Common myeloid progenitor, CD34-positive (primary cell): ENCODE measurements at regions not wholly inside any gene's neighbourhood (a gene's known extent, or its start where the extent isn't known, plus 50 kb on each side); places are given as distances from the start of the nearest gene placed in this dataset.

Experiments
- CTCF ChIA-PET: fragments of 350-600 bp; sonication (Branson Sonifier 250); formaldehyde crosslinking; loops from one replicate; lab custom pipeline; 2021; ENCODE audit warnings: antibody characterized with exemption; lab: Charles Lee
- POLR2A ChIA-PET: fragments of 350-600 bp; sonication (Branson Sonifier 250); formaldehyde crosslinking; loops from one replicate; lab custom pipeline; 2021; ENCODE audit warnings: antibody characterized with exemption; lab: Charles Lee
- DNase-seq, 3 donors: peaks; one replicate each; pipeline versions ENCODE4 v3.0.0 to v3.0.0-alpha.2; 2013
- H3K27ac ChIP-seq, 2 experiments: 1 replicate in 1 of 2; 2 replicates in 1 of 2; pipeline ENCODE4 v1.7.0; 2013; ENCODE audit warnings: inconsistent platforms in 2 of 2, low read length in 2 of 2, mild to moderate bottlenecking in 2 of 2, low read depth in 1 of 2, moderate library complexity in 1 of 2; ENCODE audit not compliant: severe bottlenecking in 2 of 2, insufficient read depth in 1 of 2, poor library complexity in 1 of 2
- H3K27me3 ChIP-seq, 5 experiments: replicated peaks in 2 of 5; 1 replicate in 3 of 5; 2 replicates in 2 of 5; pipeline versions ENCODE4 v1.6.1 to v1.7.0; 2013; ENCODE audit warnings: low read length in 4 of 5, mild to moderate bottlenecking in 2 of 5, moderate library complexity in 2 of 5, inconsistent platforms in 1 of 5; ENCODE audit not compliant: insufficient read depth in 5 of 5, control insufficient read depth in 4 of 5
- H3K36me3 ChIP-seq, 4 experiments: 1 replicate in 2 of 4; 2 replicates in 2 of 4; pipeline versions ENCODE4 v1.6.1 to v1.7.0; 2013; ENCODE audit warnings: low read length in 3 of 4, control low read depth in 1 of 4, mild to moderate bottlenecking in 1 of 4; ENCODE audit not compliant: control insufficient read depth in 4 of 4, insufficient read depth in 4 of 4
- H3K4me1 ChIP-seq, 4 experiments: 1 replicate in 3 of 4; 2 replicates in 1 of 4; pipeline versions ENCODE4 v1.6.1 to v1.7.1; 2013; ENCODE audit warnings: low read length in 3 of 4, mild to moderate bottlenecking in 3 of 4, control low read depth in 1 of 4, inconsistent platforms in 1 of 4, moderate library complexity in 1 of 4; ENCODE audit not compliant: control insufficient read depth in 4 of 4, insufficient read depth in 4 of 4; ENCODE audit errors: control extremely low read depth in 1 of 4
- H3K4me3 ChIP-seq, 7 experiments: 1 replicate in 4 of 7; 2 replicates in 3 of 7; pipeline versions ENCODE4 v1.5.1 to v1.7.0; 2013; ENCODE audit warnings: mild to moderate bottlenecking in 7 of 7, low read length in 6 of 7, moderate library complexity in 6 of 7, inconsistent platforms in 2 of 7, low read depth in 2 of 7, control low read depth in 1 of 7; ENCODE audit not compliant: insufficient read depth in 4 of 7, control insufficient read depth in 1 of 7; ENCODE audit errors: extremely low read depth in 1 of 7
- H3K9me3 ChIP-seq, 5 experiments: 1 replicate in 4 of 5; 2 replicates in 1 of 5; pipeline versions ENCODE4 v1.6.1 to v1.7.1; 2013; ENCODE audit warnings: low read length in 4 of 5, mild to moderate bottlenecking in 2 of 5, inconsistent platforms in 1 of 5, low read depth in 1 of 5, moderate library complexity in 1 of 5; ENCODE audit not compliant: control insufficient read depth in 4 of 5, insufficient read depth in 2 of 5; ENCODE audit errors: control extremely low read depth in 1 of 5
- WGBS: methylation state at CpG from one replicate; pipeline ENCODE4 v1.1.5; 2013; ENCODE audit not compliant: insufficient coverage; 5-methylcytosine and 5-hydroxymethylcytosine counted together

DNA sequence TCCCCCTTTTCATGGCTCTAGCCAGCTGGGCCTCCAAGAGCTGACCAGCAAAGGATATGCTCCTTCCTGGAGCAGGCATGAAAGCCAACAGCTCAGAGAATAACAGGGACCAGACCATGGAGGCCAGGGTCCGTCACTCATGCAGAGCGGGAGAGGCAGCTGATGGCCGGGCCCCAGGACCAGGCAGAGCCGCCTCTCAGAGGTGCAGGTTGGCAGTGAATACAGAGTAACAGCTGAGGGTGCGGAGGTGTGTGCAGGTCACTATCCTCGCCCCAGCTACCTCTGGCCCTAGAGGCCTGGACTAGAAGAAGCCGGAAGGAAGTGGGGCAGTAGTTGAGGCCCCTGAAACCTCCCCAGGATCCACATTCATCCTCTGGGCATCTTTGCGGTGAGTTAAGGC, 1377.3 kb downstream of the TBC1D22A start:
- ChIA-PET CTCF (no interaction called here), POLR2A (no interaction called here)
- 84% methylated on average over 7 of the region's 8 CpGs for WGBS
- H3K9me3 ChIP-seq: no peaks in the 10 kb centered on the region
- no peaks in the 10 kb centered on the region for H3K36me3 ChIP-seq
- H3K27ac ChIP-seq: no peak overlapping the region
- no peak for DNase-seq
- H3K27me3 ChIP-seq: peaks cover 0 to 4% (median 0%) of the 10 kb centered on the region in 5 experiments
- H3K4me1 ChIP-seq: peaks cover 6 to 25% (median 18%) of the 10 kb centered on the region in 4 experiments
- no peak overlapping the region for H3K4me3 ChIP-seq

DNA sequence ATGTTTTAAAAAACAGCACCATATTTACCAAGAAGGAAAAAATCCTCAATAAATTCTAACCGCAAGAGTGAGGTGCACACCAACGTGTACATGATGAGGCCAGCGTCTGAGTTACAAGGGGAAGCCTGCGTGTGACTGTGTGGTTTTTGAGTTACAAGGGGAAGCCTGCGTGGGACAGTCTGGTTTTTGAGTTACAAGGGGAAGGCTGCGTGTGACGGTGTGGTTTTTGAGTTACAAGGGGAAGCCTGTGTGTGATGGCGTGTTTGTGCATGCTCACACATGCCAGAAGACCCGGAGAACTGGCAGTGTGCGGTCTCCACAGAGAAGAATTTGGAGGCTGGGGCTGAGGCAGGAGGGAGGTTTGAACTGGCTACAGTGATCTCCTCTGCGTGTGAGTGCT, 1376.4 kb downstream of the TBC1D22A start:
- CTCF ChIA-PET: interaction anchor here (0.6 kb wide), 1 partner anchor 46 kb away, joined by 3 read pairs; no protein-coding TSS in a partner anchor
- Histone ChIP-seq H3K9me3 (peaks cover 0 to 4% (median under 1%) of the 10 kb centered on the region in 5 experiments), H3K27ac (no peak overlapping the region), H3K27me3 (peaks cover 0 to 2% (median 0%) of the 10 kb centered on the region in 5 experiments), H3K4me3 (peak overlapping the region in 1 of 7 experiments; percentile 19), H3K36me3 (no peaks in the 10 kb centered on the region), H3K4me1 (peaks cover 6 to 25% (median 18%) of the 10 kb centered on the region in 4 experiments)
- POLR2A ChIA-PET: no interaction called here
- peak; percentile 91 to 99 (median 99) for DNase-seq
- 2% methylated on average over 9 of the region's 11 CpGs for WGBS

DNA sequence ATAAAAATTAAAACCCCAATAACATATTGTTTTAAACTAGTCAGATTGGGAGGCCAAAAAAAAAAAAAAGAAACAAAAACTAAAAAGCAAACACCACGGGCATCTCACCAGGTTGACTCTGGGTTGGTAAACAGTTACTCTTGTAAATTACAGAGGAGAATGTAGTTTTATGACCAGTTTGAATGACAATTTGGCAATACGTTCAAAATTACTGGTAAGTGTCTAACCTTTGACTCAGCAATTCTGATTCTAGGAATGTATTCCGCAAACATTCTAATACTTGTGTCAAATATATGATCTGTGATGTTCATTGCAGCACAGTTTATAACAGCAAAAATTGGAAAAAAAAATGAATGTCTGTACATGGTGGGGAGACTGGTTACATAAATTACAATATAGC, 1376.0 kb downstream of the TBC1D22A start:
- H3K27ac ChIP-seq: no peak overlapping the region
- H3K36me3 ChIP-seq: no peaks in the 10 kb centered on the region
- H3K27me3 ChIP-seq: no peaks in the 10 kb centered on the region
- POLR2A ChIA-PET: no interaction called here
- DNase-seq: no peak
- WGBS: 0% methylated on average over 1 of the region's 3 CpGs
- CTCF ChIA-PET: interaction anchor here (0.6 kb wide), 1 partner anchor 45 kb away, joined by 3 read pairs; no protein-coding TSS in a partner anchor
- peaks cover 6 to 25% (median 18%) of the 10 kb centered on the region in 4 experiments for H3K4me1 ChIP-seq
- peak overlapping the region in 1 of 7 experiments; percentile 13 for H3K4me3 ChIP-seq
- H3K9me3 ChIP-seq: peaks cover 0 to 5% (median 2%) of the 10 kb centered on the region in 5 experiments

GRCh38 chr22:48137640-48138039, 1375.2 kb downstream of the TBC1D22A start:
- WGBS: 83% methylated on average over 8 of the region's 10 CpGs
- Histone ChIP-seq H3K36me3 (no peaks in the 10 kb centered on the region), H3K4me1 (peaks cover 6 to 25% (median 18%) of the 10 kb centered on the region in 4 experiments), H3K9me3 (peaks cover 0 to 5% (median 2%) of the 10 kb centered on the region in 5 experiments), H3K4me3 (no peak overlapping the region), H3K27ac (no peak overlapping the region), H3K27me3 (no peaks in the 10 kb centered on the region)
- POLR2A ChIA-PET: interaction anchor here (1.2 kb wide), 1 partner anchor 11 kb away, joined by 3 read pairs; no protein-coding TSS in a partner anchor
- CTCF ChIA-PET: no interaction called here
- DNase-seq: no peak

DNA sequence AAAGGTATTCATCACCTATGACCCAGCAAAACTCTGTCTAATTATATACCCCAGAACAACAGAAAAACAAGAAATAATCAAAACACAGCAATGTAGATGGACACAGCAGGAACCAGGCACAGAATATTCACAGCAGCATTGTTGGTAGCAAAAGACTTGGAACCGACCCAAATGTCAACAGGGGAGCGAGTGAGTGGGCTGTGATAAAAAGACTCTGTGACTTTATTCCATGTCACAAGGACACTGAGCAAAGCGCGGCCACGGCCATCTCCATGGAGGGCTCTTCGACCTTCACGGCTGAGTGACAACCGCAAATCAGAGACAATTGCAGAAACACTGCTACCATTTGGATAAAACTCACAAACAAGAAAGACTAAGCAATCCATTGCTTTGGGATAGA, 1373.1 kb downstream of the TBC1D22A start:
- Histone ChIP-seq H3K27me3 (no peaks in the 10 kb centered on the region), H3K27ac (no peak overlapping the region), H3K9me3 (peaks cover 0 to 5% (median 2%) of the 10 kb centered on the region in 5 experiments), H3K36me3 (no peaks in the 10 kb centered on the region), H3K4me1 (peaks cover 6 to 25% (median 18%) of the 10 kb centered on the region in 4 experiments), H3K4me3 (no peak overlapping the region)
- CTCF ChIA-PET: no interaction called here
- POLR2A ChIA-PET: no interaction called here
- 97% methylated on average over 8 of the region's 8 CpGs for WGBS
- DNase-seq: no peak

DNA sequence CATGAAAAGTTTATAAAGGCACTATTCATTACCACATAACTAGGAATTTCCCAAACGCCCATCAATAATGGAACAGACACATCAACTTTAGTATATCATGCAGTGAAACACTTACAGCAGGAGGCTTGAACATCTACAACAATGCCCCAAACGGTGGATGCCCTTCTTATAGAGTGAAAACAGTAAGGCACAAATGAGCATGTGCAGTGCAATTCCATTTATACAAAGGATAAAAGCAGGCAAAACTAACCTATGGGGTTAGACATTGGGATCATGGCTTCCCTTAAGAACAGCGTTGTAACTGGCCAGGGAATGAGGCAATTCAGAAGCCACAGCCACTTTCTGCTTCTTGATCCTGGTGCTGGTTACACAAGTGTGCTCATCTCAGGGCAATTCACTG, 1363.0 kb downstream of the TBC1D22A start:
- Histone ChIP-seq H3K9me3 (peaks cover 0 to 2% (median 0%) of the 10 kb centered on the region in 5 experiments), H3K27ac (no peak overlapping the region), H3K27me3 (no peaks in the 10 kb centered on the region), H3K4me3 (no peak overlapping the region), H3K36me3 (no peaks in the 10 kb centered on the region), H3K4me1 (no peaks in the 10 kb centered on the region)
- no peak for DNase-seq
- POLR2A ChIA-PET: no interaction called here
- 76% methylated on average over 2 of the region's 3 CpGs for WGBS
- CTCF ChIA-PET: no interaction called here

DNA sequence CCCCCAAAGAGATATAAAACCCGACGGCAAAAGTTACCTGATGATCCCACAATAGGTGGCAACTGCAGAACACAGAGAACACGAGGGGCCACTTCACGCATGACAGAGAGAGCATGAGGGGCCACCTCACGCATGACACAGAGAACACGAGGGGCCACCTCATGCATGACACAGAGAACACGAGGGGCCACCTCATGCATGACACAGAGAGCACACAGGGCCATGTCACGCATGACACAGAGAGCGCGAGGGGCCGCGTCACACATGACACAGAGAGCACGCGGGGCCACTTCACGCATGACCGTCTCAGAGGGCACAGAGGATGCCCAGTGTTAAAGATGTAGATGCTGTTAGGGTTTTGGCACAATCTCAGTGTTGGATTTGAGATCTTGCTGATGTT, 1359.5 kb downstream of the TBC1D22A start:
- Histone ChIP-seq H3K27ac (no peak overlapping the region), H3K27me3 (no peaks in the 10 kb centered on the region), H3K36me3 (no peaks in the 10 kb centered on the region), H3K4me3 (no peak overlapping the region), H3K4me1 (no peaks in the 10 kb centered on the region), H3K9me3 (peaks cover 0 to 8% (median 6%) of the 10 kb centered on the region in 5 experiments)
- no peak for DNase-seq
- ChIA-PET CTCF (no interaction called here), POLR2A (no interaction called here)
- over 99% methylated on average over 15 of the region's 16 CpGs for WGBS
